HG02678 (cell line): ENCODE measurements at regions not wholly inside any gene's neighbourhood (a gene's known extent, or its start where the extent isn't known, plus 50 kb on each side); places are given as distances from the start of the nearest gene placed in this dataset.

Experiments
- ATAC-seq: cut with Tn5 transposase; IDR thresholded peaks from one replicate; pipeline ENCODE4 v1.9.1; 2021; ENCODE audit warnings: mild to moderate bottlenecking, moderate library complexity; ENCODE audit not compliant: unreplicated experiment

DNA sequence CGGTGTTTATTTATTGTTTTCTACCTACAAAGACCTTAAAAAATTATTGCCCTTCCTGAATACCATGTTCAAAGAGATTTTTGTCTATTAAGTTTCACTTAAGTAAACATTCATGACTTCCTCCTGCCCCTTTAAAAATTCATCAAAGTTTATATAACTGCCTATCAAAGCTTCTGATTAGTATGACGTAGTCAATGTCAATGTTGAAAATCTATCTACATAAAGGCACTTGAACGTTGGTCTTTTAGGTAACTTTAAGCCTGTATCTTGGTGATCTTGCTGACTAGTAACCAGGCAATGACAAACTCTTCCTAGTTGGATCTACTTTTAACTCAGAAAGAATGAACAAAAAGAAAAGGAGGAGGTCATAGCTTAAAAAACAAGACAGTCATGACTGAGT is 97.2 kb downstream of the MAIP1 start:
- no peak for ATAC-seq

- no peak for ATAC-seq
Observed at GRCh38 chr2:200054681-200055468, 99.5 kb downstream of the MAIP1 start.

GRCh38 chr2:200056105-200056504 is 100.7 kb downstream of the MAIP1 start:
- no peak for ATAC-seq

DNA sequence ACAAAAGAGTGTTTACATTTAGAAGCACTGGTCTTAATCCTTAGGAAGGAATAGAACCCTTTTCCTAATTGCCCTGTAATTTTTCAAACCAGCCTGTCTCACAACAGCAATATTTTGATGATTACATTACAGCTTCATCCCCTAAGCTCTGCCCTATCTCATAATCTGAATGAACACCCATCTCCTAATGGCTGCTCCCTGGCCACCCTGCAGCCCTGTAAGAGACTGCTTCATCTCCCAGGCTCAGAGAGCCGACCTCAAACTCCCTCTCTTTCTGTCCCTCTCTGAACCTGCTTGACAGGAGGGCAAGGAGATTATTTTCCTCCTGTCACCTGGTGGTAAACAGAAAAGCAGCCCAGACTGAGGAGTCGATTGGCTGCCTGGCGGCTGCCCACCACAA is 107.8 kb downstream of the MAIP1 start:
- no peak for ATAC-seq

DNA sequence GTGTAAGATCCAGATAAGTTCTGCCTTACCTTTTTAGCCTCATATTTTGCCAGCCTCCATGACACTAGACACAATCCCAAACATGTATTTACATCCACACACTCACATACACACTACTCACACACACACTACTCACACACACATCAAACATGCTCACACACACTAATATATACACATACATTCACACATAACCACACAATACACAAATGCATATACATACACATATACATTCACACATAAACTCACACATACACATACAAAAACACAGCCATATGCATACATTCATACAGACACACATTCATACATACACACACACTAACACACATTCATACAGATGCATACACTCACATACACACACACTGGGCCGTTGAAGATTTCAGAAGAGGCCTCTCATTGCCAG is 109.5 kb downstream of the MAIP1 start:
- no peak for ATAC-seq

DNA sequence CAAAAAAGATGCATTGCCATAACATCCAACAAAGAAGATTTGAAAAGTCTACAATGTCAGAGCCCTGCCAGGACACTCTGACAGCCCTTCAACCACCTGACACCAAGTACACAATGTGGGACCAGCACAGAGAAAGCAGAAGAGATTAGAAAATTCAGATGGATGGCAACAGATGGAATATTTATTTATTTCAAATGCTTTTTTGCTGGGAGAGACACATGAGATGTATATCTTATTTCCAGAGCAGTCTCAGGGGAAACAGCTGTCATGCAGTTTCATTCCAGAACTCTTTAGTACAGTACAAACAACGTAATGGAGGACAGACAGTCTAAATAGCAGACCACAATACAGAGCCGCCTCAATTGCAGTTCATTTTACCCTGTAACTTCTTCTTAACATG is 110.1 kb downstream of the MAIP1 start:
- ATAC-seq, result no peak

GRCh38 chr2:200066417-200066816 is 111.0 kb downstream of the MAIP1 start:
- ATAC-seq, result no peak

- no peak for ATAC-seq
Observed at GRCh38 chr2:200068642-200069041, 113.3 kb downstream of the MAIP1 start.

- no peak for ATAC-seq
Observed at GRCh38 chr2:200077210-200077650, 121.8 kb downstream of the MAIP1 start.

- no peak for ATAC-seq
Observed at GRCh38 chr2:200077838-200078237, 122.5 kb downstream of the MAIP1 start.

GRCh38 chr2:200079356-200079755 is 124.0 kb downstream of the MAIP1 start:
- ATAC-seq, result no peak

DNA sequence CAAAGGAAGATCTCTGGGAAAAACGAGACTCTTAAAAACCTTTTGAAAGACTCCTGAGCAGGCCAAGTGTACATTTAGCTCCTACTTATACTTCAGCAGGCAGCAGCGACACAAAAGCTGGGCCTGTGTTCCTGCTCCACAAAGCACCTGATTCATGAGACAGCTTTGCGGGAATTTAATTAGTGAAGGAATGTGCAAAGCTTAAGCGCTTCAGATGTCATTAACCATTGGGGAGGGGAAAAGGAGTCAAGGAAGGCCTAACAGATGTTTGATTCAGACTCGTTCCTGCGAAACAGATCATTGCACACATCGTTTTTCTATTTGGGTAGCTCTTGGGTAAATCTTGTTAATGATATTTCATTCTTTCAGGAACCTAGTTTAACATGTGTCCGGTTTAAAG is 125.9 kb downstream of the MAIP1 start:
- no peak for ATAC-seq

- no peak for ATAC-seq
Observed at GRCh38 chr2:200081811-200082210, 126.4 kb downstream of the MAIP1 start.

DNA sequence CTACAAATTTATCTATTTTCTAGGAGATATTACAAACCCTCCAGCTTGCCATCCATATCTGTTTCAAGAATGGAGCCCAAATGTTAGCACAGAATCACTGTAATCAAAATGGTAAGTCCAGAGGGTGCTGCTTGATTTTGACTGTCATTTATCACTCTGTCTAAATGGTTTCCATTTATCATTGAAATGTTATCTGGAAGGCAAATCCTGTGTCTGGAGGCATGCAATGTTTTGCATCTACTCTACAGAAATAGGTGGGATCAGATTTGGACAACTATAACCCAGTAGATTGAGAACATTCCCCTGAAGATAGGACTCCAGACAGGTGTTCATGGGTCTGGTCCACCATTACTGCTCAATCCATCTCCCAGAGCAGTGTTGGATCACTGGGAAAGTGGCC is 128.7 kb downstream of the MAIP1 start:
- no peak for ATAC-seq

GRCh38 chr2:200086911-200087310 is 131.5 kb downstream of the MAIP1 start:
- ATAC-seq, result no peak

DNA sequence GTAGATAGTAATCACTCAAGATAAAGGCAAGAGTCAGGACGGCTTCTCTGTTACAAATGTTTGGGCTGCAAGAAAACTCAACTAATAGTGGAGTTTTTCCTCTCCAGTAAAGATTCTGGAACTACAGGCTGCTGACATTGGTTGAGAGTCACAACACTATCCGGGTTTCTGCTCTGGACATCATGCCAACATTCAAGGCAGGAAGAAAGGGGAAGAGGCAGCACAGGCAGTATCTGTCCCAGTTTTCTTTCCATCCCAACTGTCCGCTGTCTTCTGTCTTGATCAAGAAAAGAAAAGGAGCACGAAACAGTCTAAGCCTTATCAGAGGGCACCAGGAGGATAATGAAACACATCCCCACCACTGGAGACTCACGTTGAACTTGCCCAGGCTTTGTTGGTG is 132.1 kb downstream of the MAIP1 start:
- no peak for ATAC-seq

DNA sequence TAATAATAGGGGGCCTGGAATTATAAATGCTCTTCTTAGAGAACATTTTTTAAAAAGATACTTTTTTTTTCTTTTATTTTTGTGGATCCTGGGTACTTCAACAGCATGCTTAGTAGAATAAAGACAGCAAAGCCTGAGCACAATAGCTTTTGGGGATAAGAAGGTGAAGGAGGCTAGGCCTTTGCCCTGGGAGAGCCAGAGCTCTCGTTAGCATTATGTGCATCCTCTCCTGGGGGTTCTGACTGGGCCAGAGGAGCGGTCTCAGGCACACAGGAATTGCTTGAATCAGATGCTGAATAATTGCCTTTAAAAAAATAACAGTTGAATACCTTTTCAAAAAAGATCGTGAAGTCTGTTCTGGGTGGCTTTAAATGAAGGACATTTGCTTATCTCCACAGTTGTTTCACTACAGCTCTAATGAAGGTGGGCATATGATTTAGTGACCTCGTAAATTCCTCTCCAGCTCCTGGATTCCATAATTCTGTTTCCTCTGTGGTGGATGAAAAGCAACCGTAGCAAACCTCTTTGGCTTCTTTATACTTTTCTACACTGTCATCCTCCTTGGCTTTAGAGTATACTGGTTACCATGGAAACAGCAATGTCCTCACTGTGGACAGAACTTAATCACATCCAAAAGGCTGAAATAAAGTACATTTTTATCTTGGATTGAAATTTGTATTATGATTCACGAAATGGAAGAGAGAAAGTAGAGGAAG is 133.8 kb downstream of the MAIP1 start:
- no peak for ATAC-seq

GRCh38 chr2:200089756-200090109 is 134.4 kb downstream of the MAIP1 start:
- no peak for ATAC-seq

- no peak for ATAC-seq
Observed at GRCh38 chr2:200090683-200091082, 135.3 kb downstream of the MAIP1 start.

DNA sequence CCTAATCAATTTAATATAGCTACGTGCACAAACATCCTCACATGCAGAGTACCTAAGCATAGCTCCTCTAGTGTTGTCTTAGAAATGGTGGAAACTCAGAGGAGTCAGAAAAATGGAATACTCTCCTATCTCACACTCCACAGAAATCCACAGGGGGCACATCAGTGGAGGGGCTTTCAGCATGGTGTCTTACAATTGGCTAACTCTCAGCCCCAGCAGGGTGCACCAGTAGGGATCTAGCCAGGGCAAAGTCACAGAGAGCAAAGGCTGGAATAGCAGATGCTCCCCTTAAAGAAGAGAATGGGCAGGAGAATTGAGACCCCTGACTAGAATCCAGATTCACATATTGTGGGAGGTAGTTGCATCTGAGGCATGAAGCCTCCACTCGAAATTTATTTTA is 135.7 kb downstream of the MAIP1 start:
- ATAC-seq, result no peak

GRCh38 chr2:200092235-200092634 is 136.9 kb downstream of the MAIP1 start:
- ATAC-seq, result no peak

DNA sequence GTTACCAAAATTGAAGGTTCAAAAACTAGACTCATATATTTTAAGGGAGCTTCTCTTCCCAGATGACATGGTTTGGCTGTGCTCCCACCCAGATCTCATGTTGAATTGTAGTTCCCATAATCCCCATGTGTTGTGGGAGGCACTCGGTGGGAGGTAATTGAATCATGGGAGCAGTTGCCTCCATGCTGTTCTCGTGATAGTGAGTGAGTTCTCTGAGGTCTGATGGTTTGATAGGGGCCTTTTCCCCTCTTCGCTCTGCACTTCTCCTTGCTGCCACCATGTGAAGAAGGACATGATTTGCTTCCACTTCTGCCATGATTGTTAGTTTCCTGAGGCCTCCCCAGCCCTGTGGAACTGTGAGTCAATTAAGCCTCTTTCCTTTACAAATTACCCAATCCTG is 140.1 kb downstream of the MAIP1 start:
- ATAC-seq, result no peak

DNA sequence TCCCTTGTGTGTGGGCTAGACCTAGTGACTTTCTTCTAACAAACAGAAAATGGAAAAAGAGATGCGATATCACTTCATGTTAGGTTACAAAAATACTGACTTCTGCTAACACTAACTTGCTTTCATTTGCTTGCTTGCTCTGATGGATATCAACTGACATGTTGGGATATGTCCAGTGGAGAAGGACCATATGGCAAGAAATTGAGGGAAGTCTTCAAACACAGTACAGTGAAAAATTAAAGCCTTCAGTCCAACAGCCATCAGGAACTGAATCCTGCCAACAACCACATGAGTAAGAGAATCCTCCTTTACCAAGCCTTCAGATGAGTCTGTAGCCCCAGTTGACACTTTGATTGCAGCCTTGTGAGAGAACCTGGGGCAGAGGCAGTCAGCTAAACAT is 143.9 kb downstream of the MAIP1 start:
- ATAC-seq, result no peak
